HG02798 (cell line): ENCODE measurements at regions not wholly inside any gene's neighbourhood (a gene's known extent, or its start where the extent isn't known, plus 50 kb on each side); places are given as distances from the start of the nearest gene placed in this dataset.
"Not testable (repeated sequence)": the region's sequence is repeated elsewhere in the genome, so short reads cannot be mapped to it uniquely, and the experiment has no call there.

Experiments
- ATAC-seq: cut with Tn5 transposase; IDR thresholded peaks from one replicate; pipeline ENCODE4 v1.9.1; 2021; ENCODE audit warnings: mild to moderate bottlenecking; ENCODE audit not compliant: unreplicated experiment, poor library complexity

- no peak for ATAC-seq
These were observed 593.5 kb downstream of the TBC1D22A start for GRCh38 chr22:47355776-47356510.

- ATAC-seq, result no peak
These were observed 592.9 kb downstream of the TBC1D22A start for GRCh38 chr22:47355388-47355725.

GRCh38 chr22:47354668-47355387, 592.4 kb downstream of the TBC1D22A start:
- ATAC-seq, result no peak

- ATAC-seq, result no peak
These were observed 590.7 kb downstream of the TBC1D22A start for GRCh38 chr22:47352920-47353700.

GRCh38 chr22:47351836-47352579, 589.6 kb downstream of the TBC1D22A start:
- ATAC-seq, result no peak

- ATAC-seq, result not testable (repeated sequence)
These were observed 583.8 kb downstream of the TBC1D22A start for GRCh38 chr22:47346287-47346686.

- ATAC-seq, result no peak
These were observed 582.6 kb downstream of the TBC1D22A start for GRCh38 chr22:47345025-47345424.

- no peak for ATAC-seq
These were observed 582.0 kb downstream of the TBC1D22A start for GRCh38 chr22:47344414-47344813.

GRCh38 chr22:47343611-47344010, 581.2 kb downstream of the TBC1D22A start:
- no peak for ATAC-seq

GRCh38 chr22:47342446-47342845, 580.0 kb downstream of the TBC1D22A start:
- ATAC-seq, result no peak

GRCh38 chr22:47341464-47341863, 579.0 kb downstream of the TBC1D22A start:
- ATAC-seq, result no peak

GRCh38 chr22:47340851-47341436, 578.5 kb downstream of the TBC1D22A start:
- ATAC-seq, result no peak

GRCh38 chr22:47337161-47337621, 574.7 kb downstream of the TBC1D22A start:
- no peak for ATAC-seq

- no peak for ATAC-seq
These were observed 573.5 kb downstream of the TBC1D22A start for GRCh38 chr22:47335958-47336357.

- no peak for ATAC-seq
These were observed 573.0 kb downstream of the TBC1D22A start for GRCh38 chr22:47335460-47335859.

GRCh38 chr22:47334601-47335000, 572.2 kb downstream of the TBC1D22A start:
- ATAC-seq, result no peak

GRCh38 chr22:47333625-47334024, 571.2 kb downstream of the TBC1D22A start:
- ATAC-seq, result no peak

- no peak for ATAC-seq
These were observed 570.0 kb downstream of the TBC1D22A start for GRCh38 chr22:47332246-47332980.

- no peak for ATAC-seq
These were observed 569.3 kb downstream of the TBC1D22A start for GRCh38 chr22:47331750-47332149.
